ENCODE measurements at regions not wholly inside any gene's neighbourhood (a gene's known extent, or its start where the extent isn't known, plus 50 kb on each side); places are given as distances from the start of the nearest gene placed in this dataset.

- TF ChIP-seq, protein P1, sequence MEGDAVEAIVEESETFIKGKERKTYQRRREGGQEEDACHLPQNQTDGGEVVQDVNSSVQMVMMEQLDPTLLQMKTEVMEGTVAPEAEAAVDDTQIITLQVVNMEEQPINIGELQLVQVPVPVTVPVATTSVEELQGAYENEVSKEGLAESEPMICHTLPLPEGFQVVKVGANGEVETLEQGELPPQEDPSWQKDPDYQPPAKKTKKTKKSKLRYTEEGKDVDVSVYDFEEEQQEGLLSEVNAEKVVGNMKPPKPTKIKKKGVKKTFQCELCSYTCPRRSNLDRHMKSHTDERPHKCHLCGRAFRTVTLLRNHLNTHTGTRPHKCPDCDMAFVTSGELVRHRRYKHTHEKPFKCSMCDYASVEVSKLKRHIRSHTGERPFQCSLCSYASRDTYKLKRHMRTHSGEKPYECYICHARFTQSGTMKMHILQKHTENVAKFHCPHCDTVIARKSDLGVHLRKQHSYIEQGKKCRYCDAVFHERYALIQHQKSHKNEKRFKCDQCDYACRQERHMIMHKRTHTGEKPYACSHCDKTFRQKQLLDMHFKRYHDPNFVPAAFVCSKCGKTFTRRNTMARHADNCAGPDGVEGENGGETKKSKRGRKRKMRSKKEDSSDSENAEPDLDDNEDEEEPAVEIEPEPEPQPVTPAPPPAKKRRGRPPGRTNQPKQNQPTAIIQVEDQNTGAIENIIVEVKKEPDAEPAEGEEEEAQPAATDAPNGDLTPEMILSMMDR (conservative IDR thresholded peaks at IDR 0.05; ENCODE audit: low read depth in 2 of 2): no peak
- no peak for TF ChIP-seq CREB1 (CRISPR knock-in tag; IDR thresholded peaks at IDR 0.05; ENCODE audit: low read depth)
- TF ChIP-seq EZH2 (IDR thresholded peaks at IDR 0.05; ENCODE audit: low read depth, unreplicated experiment): no peak
- no peak for TF ChIP-seq POLR2AphosphoS5 (IDR thresholded peaks at IDR 0.05; ENCODE audit: low read depth)
- no peak for TF ChIP-seq EZH2phosphoT487 (IDR thresholded peaks at IDR 0.05; ENCODE audit: unreplicated experiment)
- no peak for TF ChIP-seq STAT1 (IDR thresholded peaks at IDR 0.05; ENCODE audit: unreplicated experiment)
- TF ChIP-seq JUNB (IDR thresholded peaks at IDR 0.05; ENCODE audit: unreplicated experiment): no peak
- TF ChIP-seq REST (IDR thresholded peaks at IDR 0.05; ENCODE audit: unreplicated experiment): no peak
- TF ChIP-seq, protein P2, sequence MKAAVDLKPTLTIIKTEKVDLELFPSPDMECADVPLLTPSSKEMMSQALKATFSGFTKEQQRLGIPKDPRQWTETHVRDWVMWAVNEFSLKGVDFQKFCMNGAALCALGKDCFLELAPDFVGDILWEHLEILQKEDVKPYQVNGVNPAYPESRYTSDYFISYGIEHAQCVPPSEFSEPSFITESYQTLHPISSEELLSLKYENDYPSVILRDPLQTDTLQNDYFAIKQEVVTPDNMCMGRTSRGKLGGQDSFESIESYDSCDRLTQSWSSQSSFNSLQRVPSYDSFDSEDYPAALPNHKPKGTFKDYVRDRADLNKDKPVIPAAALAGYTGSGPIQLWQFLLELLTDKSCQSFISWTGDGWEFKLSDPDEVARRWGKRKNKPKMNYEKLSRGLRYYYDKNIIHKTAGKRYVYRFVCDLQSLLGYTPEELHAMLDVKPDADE (IDR thresholded peaks at IDR 0.05): no peak
Measured at GRCh38 chr3:16795581-16795980, 89.2 kb upstream of the PLCL2 start.

Data from GM23338 (cell line).